PC-3 (cell line): ENCODE measurements at regions not wholly inside any gene's neighbourhood (a gene's known extent, or its start where the extent isn't known, plus 50 kb on each side); places are given as distances from the start of the nearest gene placed in this dataset.

Experiments used
- EZH2 ChIP-seq: fragments of 300-600 bp; sonication (generic); IDR thresholded peaks from one replicate; pipeline ENCODE4 v1.6.1; 2017; ENCODE audit warnings: antibody characterized with exemption, mild to moderate bottlenecking, low read length; ENCODE audit not compliant: unreplicated experiment
- TF ChIP-seq, protein P1 (sequence below): fragments of 300-600 bp; sonication (generic); conservative IDR thresholded peaks from 2 replicates; pipeline ENCODE4 v1.5.1; 2017; ENCODE audit warnings: antibody characterized with exemption, low read depth, mild to moderate bottlenecking, low read length

DNA sequence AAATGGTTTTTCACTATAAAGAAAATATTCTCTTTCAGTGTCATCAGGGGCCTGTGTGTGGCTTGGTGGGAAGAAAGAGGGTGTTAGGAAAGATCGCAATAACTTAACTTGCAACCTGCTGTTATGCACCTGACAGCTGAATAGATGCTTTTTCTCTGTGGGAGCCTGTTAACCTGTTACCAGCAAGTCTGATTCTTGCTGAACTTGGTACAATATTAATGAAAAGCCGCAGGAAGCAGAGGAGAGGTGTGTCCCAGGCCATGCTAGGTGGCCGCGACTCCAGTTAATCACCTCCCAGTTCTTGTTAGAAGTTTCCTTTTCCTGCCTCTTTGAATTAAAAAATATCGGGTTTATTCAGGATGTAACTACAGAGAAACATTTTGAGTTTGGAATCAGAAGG lies 494.8 kb upstream of the AGA start:
- TF ChIP-seq EZH2 = no peak
- TF ChIP-seq, protein P1, sequence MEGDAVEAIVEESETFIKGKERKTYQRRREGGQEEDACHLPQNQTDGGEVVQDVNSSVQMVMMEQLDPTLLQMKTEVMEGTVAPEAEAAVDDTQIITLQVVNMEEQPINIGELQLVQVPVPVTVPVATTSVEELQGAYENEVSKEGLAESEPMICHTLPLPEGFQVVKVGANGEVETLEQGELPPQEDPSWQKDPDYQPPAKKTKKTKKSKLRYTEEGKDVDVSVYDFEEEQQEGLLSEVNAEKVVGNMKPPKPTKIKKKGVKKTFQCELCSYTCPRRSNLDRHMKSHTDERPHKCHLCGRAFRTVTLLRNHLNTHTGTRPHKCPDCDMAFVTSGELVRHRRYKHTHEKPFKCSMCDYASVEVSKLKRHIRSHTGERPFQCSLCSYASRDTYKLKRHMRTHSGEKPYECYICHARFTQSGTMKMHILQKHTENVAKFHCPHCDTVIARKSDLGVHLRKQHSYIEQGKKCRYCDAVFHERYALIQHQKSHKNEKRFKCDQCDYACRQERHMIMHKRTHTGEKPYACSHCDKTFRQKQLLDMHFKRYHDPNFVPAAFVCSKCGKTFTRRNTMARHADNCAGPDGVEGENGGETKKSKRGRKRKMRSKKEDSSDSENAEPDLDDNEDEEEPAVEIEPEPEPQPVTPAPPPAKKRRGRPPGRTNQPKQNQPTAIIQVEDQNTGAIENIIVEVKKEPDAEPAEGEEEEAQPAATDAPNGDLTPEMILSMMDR = no peak
